ENCODE measurements at regions not wholly inside any gene's neighbourhood (a gene's known extent, or its start where the extent isn't known, plus 50 kb on each side); places are given as distances from the start of the nearest gene placed in this dataset.

DNA sequence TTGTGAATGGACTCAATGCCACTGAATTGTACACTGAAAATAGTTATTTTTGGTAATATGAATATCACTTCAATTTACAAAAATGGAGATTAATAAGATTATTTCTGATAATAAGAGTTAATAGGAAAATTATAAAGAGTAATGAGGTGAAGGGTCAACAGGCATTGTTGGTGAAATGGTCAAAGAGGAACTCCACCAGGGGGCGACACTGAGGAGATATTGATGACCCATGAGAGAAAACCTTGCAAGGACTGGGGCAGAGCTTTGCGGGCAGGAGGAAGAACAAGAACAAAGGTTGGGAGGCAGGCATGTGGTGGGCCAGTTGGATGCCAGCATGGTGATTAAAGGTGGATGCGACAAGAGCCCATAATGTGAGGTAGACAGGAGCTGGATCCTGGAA is 74.0 kb upstream of the XYLT1 start:
- no peaks in the 10 kb centered on the region for H3K4me1 Mint-ChIP-seq (ENCODE audit: low read depth)
- no peak for DNase-seq
- no peak overlapping the region for H3K4me3 Mint-ChIP-seq
- H3K27ac Mint-ChIP-seq, result no peak overlapping the region
- no peaks in the 10 kb centered on the region for H3K9me3 Mint-ChIP-seq
- no peaks in the 10 kb centered on the region for H3K36me3 Mint-ChIP-seq (ENCODE audit: low read depth)
- peaks cover under 1% of the 10 kb centered on the region for H3K27me3 Mint-ChIP-seq

DNA sequence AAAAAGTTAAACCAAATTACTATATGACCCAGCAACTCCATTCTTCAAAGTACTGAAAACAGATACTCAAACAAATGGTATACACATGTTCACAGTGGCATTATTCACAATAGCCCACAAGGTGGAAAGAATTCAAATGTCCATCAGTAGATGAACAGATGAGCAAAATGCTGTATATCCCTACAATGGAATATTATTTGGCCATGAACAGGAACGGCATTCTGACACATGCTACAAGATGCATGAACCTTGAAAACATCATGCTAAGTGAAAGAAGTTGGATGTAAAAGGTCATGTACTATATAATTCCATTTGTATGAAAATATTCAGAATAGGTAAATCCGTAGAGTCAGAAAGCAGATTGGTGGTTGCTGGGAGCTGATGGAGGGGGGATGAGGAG is 73.5 kb upstream of the XYLT1 start:
- no peak for DNase-seq
- Mint-ChIP-seq H3K27me3 (peaks cover 3% of the 10 kb centered on the region), H3K4me3 (no peak overlapping the region), H3K27ac (no peak overlapping the region), H3K4me1 (ENCODE audit: low read depth) (no peaks in the 10 kb centered on the region), H3K9me3 (no peaks in the 10 kb centered on the region), H3K36me3 (ENCODE audit: low read depth) (no peaks in the 10 kb centered on the region)

DNA sequence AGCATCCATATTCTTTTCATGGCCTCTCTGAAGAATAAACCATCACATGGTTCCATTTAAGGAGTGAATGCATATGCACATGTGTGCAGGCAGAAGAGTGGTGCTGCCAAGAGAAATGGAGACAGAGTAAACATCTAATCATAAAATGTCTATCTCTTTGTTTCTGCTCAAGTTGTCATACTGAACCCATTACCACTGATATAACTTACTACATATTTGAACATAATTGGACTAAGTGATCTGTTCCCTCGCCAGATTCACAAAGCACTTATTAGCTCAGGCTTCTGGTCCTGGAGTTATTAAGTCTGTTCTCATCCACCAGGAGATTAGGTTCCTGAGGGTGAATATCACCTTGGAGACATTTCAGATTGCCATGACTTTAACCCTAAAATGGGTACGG is 72.3 kb upstream of the XYLT1 start:
- DNase-seq, result no peak
- Mint-ChIP-seq H3K9me3 (no peaks in the 10 kb centered on the region), H3K27me3 (peaks cover 3% of the 10 kb centered on the region), H3K27ac (no peak overlapping the region), H3K36me3 (ENCODE audit: low read depth) (no peaks in the 10 kb centered on the region), H3K4me3 (no peak overlapping the region), H3K4me1 (ENCODE audit: low read depth) (no peaks in the 10 kb centered on the region)

DNA sequence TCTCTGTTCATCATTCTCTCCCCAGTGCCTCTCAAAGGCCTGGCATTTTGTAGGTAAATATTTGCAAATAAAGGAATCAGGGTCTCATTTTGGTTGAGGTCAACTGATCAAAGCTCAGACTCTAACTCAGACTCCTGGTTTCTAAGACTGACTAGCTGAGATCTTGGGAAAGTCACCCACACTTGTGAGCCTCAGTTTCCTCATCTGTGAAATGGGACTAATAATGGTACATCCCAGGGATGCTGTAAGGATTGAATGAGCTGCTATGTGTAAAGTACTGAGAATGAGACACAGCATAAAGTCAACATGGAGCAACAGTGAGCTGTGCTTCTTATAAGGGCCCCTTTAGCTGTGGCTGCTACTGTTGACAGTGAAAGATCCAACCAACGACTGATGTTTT is 70.6 kb upstream of the XYLT1 start:
- H3K27me3 Mint-ChIP-seq, result peaks cover 7% of the 10 kb centered on the region
- no peak for DNase-seq
- no peaks in the 10 kb centered on the region for H3K36me3 Mint-ChIP-seq (ENCODE audit: low read depth)
- no peaks in the 10 kb centered on the region for H3K9me3 Mint-ChIP-seq
- H3K4me3 Mint-ChIP-seq, result no peak overlapping the region
- H3K27ac Mint-ChIP-seq, result no peak overlapping the region
- H3K4me1 Mint-ChIP-seq (ENCODE audit: low read depth), result no peaks in the 10 kb centered on the region

DNA sequence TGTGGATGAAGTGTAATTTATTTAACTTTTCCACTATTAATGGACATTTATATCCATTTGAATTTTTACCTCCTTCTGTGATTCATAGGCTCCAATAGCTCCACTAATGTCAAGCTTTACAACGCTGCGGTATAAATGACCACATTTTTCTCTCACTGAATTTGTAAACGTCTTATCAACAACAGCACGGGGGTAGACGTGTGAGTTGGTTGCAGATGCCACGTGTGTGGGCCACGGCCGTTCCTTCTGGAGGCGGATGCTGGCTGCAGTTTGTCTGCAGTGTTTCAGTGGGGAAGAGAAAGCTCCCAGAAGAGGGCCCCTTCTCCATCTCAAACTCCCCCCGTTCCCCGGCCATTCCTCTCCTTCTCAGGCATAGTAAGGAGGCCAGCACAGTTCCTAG is 68.2 kb upstream of the XYLT1 start:
- peaks cover 7% of the 10 kb centered on the region for H3K27me3 Mint-ChIP-seq
- H3K36me3 Mint-ChIP-seq (ENCODE audit: low read depth), result no peaks in the 10 kb centered on the region
- DNase-seq, result no peak
- no peaks in the 10 kb centered on the region for H3K4me1 Mint-ChIP-seq (ENCODE audit: low read depth)
- no peak overlapping the region for H3K4me3 Mint-ChIP-seq
- H3K9me3 Mint-ChIP-seq, result no peaks in the 10 kb centered on the region
- H3K27ac Mint-ChIP-seq, result no peak overlapping the region

DNA sequence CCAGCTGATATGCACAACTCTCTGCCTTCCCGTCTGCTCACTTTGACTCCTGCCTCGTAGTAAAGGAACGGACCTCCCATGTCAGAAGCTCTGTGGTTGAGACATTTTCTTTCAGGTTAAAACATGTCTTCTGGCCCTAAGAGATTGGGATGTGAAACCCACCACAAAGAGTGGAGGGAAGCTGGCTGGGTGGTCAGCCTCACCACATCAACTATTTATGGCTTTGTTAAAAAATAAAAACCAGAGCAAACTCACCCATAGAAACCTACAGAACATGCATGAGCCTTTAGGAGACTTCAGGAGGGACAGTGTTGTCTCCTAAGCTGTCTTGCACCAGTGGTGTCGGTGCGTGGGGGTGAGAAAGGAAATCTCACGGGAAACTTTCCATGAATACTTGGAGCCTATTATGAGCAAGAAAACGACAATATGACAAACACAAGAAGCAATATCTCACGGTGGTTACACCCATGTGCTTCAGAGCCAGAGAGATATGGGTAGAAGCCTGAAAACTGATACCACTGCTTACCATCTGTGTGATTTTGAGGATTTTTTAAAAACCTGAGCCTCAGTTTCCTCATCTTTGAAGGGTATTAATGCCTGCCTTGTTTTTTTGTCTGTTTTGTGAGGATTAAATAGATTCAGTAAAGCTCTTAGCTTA is 61.7 kb upstream of the XYLT1 start:
- no peaks in the 10 kb centered on the region for H3K36me3 Mint-ChIP-seq (ENCODE audit: low read depth)

DNA sequence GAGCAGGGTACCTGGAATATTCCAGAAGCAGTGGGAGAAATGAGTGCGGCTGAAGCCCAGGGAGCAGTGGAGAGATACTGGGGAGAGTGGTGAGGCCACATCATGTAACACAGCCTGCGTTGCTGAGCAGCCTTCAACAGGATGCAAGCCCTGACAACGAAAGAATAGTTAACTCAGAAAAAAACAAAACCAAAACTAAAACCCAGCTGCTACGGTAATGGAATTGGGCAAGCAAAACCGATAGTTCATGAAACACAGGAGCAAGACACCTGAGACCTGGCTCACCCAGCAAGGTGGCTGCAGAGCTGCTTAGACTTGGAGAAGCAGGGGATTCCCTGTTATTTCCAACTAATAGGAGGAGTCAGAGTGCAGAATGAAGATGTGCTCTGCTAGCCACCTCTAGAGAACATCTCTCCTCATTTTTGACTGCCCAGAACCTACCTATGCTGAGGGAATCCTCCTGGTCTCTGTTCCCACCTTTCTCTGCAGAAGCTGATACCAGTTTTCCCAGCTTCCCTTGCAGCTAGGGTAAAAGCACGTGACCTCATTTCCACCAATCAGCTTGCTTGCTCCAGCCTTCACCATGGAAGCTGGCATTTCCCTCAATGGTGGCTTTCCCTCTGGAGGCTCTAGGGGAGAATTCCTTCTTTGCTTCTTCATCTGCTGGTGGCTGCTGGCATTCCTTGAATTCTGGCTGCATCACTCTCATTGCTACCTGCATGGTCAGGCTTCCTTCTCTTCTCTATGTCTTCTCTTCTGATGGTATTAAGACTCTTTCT is 59.4 kb upstream of the XYLT1 start:
- H3K27ac Mint-ChIP-seq, result peak overlapping the region; percentile 28
- DNase-seq, result peak; percentile 41

More for the DNA sequence above, 61.7 kb upstream of the XYLT1 start:
- no peaks in the 10 kb centered on the region for H3K27me3 Mint-ChIP-seq
- no peak overlapping the region for H3K4me3 Mint-ChIP-seq
- H3K27ac Mint-ChIP-seq, result no peak overlapping the region
- H3K4me1 Mint-ChIP-seq (ENCODE audit: low read depth), result peaks cover 15% of the 10 kb centered on the region
- no peak for DNase-seq
- peaks cover 2% of the 10 kb centered on the region for H3K9me3 Mint-ChIP-seq

DNA sequence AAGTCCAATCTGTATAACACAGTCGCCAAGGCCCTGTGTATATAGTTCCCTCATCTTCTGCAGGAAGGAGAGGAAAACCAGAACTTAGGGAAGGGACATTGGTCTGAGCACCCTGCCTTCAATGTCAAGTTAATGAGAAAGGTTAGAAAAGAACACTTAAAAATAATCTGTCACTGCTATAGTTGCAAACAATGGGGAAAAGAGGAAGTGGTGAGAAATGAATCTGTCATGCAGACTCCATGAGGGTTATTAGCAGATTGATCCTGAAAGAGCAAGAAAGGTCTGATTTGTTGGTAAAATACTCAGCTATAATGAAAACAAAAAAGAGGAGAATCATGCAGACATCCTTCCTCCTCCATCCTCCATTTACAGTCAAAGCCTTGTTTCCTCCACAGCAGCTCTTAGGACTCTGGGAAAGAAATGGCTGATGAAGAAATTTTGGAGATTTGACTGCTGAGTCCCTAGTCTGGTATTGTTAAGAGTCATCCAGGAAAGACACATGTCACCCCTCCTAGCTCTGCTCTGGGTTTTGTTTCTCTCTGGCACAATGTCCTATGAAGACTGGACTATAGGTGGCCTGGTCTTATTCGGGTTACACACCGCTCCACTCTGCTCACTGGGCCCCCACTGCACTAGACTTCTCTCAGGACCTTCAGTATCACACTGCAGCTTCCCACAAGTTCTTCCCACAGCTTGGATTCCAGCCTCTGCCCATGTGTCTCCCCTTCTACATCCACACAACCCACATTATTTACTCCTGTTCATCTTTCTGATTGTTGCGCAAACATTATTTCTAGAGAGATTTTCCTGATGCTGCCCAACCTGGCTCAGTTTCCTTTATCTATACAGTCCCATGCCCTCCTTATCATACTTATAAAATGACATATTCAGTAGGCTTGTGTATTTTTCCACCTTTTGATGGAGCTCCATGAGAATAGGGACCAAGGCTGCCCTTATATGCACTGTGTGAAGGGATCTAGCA is 56.5 kb upstream of the XYLT1 start:
- Mint-ChIP-seq H3K4me3 (no peak overlapping the region), H3K36me3 (ENCODE audit: low read depth) (no peaks in the 10 kb centered on the region), H3K9me3 (peaks cover 2% of the 10 kb centered on the region), H3K4me1 (ENCODE audit: low read depth) (peaks cover 15% of the 10 kb centered on the region), H3K27me3 (no peaks in the 10 kb centered on the region), H3K27ac (no peak overlapping the region)
- no peak for DNase-seq

More for the DNA sequence above, 59.4 kb upstream of the XYLT1 start:
- Mint-ChIP-seq H3K9me3 (peaks cover 2% of the 10 kb centered on the region), H3K4me1 (ENCODE audit: low read depth) (peaks cover 15% of the 10 kb centered on the region), H3K36me3 (ENCODE audit: low read depth) (no peaks in the 10 kb centered on the region), H3K27me3 (no peaks in the 10 kb centered on the region), H3K4me3 (peak overlapping the region; percentile 65)

DNA sequence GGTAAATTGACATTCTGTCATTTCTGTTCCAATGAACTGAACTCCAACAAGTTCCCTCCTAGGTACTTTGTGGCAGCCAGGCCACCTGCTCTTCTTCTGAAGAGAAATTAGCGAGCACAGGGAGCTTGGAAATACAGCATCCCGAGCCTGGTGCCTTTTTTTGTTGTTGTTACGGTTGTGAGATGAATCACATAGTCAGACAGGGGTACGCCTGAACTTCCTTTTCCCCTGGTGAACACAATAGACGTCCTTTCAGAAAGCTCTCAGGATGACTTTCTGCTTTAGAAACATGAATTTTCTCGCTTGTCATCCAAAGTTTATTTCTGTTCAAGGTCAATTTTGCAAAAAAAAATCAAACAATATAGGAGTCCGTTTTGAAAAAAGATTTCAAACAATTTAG is 53.9 kb upstream of the XYLT1 start:
- no peak overlapping the region for H3K4me3 Mint-ChIP-seq
- no peak overlapping the region for H3K27ac Mint-ChIP-seq
- H3K36me3 Mint-ChIP-seq (ENCODE audit: low read depth), result no peaks in the 10 kb centered on the region
- no peaks in the 10 kb centered on the region for H3K27me3 Mint-ChIP-seq
- DNase-seq, result no peak
- peaks cover 5% of the 10 kb centered on the region for H3K4me1 Mint-ChIP-seq (ENCODE audit: low read depth)
- H3K9me3 Mint-ChIP-seq, result no peaks in the 10 kb centered on the region

DNA sequence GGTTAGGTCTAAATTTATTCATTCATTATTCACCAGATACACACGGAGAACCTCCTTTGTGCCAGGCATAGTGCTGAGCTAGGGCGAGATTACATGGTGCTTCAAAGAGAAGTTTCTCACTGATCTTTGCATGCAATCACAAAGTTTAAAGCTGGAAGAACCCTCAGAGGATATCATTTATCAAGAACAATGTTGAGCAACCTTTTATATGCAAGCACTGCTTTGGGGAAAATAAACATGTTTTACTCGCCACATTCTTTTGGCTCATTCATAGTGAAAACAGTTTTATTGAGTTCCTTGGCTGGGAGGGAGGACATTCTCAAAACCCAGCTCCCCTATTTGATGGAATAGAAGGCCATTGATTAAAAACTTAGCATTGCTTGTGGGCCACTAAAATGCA is 49.8 kb upstream of the XYLT1 start:
- Mint-ChIP-seq H3K4me3 (no peak overlapping the region), H3K27me3 (peaks cover 4% of the 10 kb centered on the region), H3K27ac (no peak overlapping the region), H3K36me3 (ENCODE audit: low read depth) (no peaks in the 10 kb centered on the region), H3K9me3 (no peaks in the 10 kb centered on the region), H3K4me1 (ENCODE audit: low read depth) (no peaks in the 10 kb centered on the region)
- no peak for DNase-seq
